Activated CD4-positive, alpha-beta T cell treated with anti-CD3 and anti-CD28 coated beads for 24 hours (primary cell): ENCODE measurements at regions not wholly inside any gene's neighbourhood (a gene's known extent, or its start where the extent isn't known, plus 50 kb on each side); places are given as distances from the start of the nearest gene placed in this dataset.
"Not testable (repeated sequence)": the region's sequence is repeated elsewhere in the genome, so short reads cannot be mapped to it uniquely, and the experiment has no call there.

Experiments
- DNase-seq, 2 donors: peaks; one replicate each; pipeline ENCODE4 v3.0.0-alpha.2; 2020; ENCODE audit warnings: low read depth in 2 of 2

DNA sequence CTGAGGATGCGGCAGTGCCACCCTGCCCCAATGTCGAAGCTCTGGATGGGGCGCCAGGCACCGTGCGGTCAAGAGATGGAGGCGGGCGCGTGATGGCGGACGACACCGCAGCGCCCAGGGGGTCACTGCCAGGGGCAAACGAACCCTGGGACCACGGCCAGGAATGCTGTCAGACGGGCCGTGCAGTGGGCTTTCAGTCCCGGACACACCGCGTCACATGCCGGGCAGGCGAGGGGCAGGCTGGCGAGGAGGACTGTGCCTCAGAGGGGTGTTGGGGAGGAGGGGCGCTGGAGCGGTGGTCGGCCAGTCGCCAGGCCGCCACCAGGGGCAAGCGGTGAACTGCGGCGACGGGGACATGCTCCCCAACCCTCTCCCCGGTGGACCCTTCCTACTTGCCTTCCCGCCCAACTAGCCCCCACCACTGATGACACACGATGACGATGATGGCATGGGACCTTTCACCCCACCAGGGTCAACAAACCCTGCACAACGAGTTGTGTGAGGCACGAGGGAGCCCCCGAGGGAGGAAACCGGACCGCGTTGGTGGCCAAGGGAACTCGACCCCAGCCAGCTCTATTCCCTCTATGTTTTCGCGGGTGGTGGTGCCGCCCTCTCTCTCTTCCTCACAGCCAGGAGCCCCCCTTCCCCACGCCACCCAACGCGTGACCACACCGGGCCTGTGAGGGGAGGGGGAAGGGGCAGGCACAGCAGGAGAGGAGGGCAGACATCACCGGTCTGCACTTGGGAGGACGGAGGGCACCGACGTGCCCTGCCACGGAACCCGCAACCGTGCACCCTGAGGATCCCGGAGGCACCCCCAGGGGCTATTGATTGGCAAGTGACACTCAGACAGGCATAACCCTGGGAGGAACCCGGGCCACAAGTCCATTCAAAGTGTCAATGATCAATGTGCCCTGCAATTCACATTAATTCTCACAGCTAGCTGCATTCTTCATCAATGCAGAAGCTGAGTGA lies 1960.9 kb upstream of the DEFB115 start:
- DNase-seq, result no peak

- DNase-seq, result no peak
These were observed 1959.8 kb upstream of the DEFB115 start for GRCh38 chr20:29297411-29298270.

DNA sequence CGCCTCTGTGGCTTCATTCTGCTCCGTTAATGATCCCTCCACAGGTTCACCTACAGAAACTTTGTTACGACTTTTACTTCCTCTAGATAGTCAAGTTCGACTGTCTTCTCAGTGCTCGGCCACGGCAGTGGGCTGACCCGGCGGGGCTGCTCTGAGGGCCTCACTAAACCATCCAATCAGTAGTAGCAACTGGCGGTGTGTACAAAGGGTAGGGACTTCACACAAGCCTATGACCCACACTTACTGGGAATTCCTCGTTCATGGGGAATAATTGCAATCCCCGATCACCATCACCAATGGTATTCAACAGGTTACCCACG lies 1959.2 kb upstream of the DEFB115 start:
- DNase-seq, result no peak

DNA sequence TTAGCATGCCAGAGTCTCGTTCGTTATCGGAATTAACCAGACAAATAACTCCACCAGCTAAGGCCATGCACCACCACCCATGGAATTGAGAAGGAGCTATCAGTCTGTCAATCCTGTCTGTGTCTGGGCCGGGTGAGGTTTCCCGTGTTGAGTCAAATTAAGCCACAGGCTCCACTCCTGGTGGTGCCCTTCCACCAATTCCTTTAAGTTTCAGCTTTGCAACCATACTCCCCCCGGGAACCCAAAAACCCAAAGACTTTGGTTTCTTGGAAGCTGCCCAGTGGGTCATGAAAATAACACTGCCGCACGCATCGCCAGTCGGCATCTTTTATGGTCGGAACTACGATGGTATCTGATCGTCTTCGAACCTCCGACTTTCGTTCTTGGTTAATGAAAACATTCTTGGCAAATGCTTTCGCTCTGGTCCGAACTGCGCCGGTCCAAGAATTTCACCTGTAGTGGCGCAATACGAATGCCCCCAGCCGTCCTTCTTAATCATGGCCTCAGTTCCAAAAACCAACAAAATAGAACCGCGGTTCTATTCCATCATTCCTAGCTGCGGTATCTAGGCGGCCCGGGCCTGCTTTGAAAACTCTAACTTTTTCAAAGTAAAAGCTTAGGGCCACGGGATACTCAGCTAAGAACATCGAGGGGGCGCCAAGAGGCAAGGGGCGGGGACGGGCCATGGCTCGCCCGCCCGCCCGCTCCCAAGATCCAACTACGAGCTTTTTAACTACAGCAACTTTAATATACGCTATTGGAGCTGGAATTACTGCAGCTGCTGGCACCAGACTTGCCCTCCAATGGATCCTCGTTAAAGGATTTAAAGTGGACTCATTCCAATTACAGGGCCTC lies 1958.5 kb upstream of the DEFB115 start:
- DNase-seq, result no peak

- no peak for DNase-seq
These were observed 1957.5 kb upstream of the DEFB115 start for GRCh38 chr20:29299811-29300578.

- DNase-seq, result no peak
These were observed 1956.6 kb upstream of the DEFB115 start for GRCh38 chr20:29300579-29301551.

DNA sequence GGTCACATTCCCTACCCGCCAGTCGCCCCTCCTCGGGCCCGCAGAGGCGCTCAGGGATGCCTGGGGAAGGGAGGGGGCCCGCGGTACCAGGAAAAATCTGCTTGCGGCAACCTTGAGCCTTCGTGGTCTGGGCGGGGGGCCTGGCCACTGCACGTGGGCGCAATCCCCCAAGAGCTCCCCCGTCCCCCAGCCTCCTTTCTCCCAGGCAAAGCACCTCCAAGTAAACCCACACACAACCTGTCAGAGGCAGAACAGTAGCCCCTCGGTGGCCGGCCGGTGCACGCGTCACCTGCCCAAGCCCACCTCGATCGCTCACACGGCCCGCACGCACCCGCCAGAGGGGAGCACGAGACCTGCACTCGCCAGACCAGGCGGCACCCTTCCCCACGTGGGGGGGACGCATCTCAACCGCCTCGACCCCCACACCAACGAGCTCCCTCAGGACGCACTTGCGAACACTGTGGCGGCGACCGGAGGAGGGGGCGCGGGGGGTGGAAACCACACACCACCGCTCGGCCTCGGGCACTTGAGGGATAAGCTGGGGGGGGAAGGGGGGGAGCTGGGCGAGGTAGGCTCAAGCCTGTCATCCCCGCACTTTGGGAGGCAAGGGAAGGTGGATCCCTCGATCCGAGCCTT lies 1955.7 kb upstream of the DEFB115 start:
- no peak for DNase-seq

DNA sequence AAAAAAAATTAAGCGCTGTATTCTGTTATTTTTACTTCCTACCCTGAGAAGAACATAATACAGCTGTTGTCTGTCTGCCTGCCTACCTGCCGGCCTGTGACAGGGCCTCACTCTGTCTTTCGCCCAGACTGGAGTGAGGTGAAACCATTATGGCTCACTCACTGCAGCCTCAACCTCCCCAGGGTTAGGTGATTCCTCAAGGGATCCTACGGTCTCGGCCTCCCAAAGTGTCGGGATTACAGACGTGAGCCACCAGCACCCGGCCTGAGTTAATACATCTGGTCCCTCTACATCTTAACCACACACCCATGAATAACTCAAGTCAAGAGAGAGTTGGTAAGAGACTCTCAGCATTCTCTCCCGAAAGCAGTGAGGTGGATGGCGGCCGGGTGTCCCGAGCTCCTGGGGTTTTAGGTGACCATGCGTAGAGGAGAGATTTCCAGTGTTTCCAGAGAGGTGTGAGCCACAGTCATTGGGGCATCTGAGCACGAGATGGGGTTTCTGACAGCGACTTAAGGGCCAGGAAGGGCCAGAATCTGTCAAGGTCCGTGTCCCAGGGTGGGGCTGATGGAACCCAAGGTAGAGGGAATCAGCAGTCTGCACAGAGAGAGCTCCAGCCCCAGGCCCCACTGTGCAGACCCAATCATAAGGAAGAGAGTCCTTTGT lies 1954.4 kb upstream of the DEFB115 start:
- no peak for DNase-seq

GRCh38 chr20:29306390-29307072 lies 1950.9 kb upstream of the DEFB115 start:
- DNase-seq, result no peak

DNA sequence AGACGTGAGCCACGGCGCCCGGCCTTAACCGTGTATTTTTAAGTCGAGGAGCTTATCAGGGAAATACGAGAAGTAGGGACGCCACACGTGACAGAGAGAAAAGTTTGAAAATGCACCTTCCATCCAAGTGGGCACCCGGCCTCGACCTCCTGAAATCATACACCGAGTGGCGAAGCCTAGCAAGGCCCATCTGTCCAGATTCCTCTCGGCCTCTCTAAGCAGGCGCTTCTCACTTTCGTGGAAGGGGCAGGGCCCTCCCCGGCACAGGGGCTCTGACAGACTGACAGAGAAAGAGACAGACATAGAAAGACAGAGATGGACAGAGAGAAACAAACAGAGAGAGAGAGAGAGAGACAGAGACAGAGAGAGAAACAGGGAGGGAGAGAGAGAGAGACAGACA lies 1950.0 kb upstream of the DEFB115 start:
- not testable (repeated sequence) for DNase-seq

- DNase-seq, result not testable (repeated sequence)
These were observed 1948.5 kb upstream of the DEFB115 start for GRCh38 chr20:29308956-29309355.

DNA sequence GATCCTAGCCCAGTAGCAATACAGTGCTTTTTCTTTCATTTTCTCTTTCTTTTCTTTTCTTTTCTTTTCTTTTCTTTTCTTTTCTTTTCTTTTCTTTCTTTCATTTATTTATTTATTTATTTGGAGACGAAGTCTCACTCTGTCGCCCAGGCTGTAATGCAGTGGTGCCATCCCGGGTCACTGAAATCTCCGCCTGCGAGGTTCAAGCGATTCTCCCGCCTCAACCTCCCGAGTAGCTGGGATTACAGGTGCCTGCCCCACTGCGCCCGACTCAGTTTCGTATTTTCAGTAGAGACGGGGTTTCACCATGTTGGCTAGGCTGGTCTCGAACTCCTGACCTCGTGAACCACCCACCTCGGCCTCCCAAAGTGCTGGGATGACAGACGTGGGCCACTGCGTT lies 1948.0 kb upstream of the DEFB115 start:
- DNase-seq, result not testable (repeated sequence)

GRCh38 chr20:29311046-29311445 lies 1946.4 kb upstream of the DEFB115 start:
- not testable (repeated sequence) for DNase-seq

DNA sequence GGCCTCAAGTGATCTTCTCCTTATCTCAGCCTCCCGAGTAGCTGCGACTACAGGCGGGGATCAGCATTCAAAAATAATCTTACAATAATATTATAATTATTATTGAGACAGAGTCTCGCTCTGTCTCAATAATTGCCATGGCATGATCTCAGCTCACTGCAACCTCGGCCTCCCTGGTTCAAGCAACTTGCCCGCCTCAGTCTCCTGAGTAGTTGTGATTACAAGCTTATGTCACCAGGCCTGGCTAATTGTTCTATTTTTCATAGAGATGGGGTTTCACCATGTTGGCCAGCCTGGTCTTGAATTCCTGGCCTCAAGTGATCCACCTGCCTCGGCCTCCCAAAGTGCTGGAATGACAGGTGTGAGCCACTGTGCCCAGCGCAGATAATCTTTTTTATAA lies 1944.8 kb upstream of the DEFB115 start:
- DNase-seq, result not testable (repeated sequence)

DNA sequence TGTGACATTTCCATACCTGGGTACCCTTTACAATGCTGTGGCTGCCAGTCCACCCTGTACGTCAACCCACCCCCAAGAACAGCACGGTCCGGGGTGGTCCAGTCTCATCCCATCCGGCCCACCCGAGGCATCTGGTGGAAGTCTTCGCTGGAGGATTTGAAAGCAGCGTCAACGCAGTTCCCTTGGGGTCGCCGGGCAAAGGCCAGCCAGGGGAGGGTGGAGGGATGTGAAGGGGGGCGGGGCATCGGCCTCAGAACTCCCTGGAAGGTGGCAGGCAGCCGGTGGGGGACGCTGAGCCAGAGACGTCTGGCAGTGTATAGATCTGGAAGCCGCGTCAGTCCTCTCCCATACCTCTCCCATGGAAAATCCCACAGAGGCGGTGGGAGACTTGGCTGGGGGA lies 1944.0 kb upstream of the DEFB115 start:
- DNase-seq, result no peak

DNA sequence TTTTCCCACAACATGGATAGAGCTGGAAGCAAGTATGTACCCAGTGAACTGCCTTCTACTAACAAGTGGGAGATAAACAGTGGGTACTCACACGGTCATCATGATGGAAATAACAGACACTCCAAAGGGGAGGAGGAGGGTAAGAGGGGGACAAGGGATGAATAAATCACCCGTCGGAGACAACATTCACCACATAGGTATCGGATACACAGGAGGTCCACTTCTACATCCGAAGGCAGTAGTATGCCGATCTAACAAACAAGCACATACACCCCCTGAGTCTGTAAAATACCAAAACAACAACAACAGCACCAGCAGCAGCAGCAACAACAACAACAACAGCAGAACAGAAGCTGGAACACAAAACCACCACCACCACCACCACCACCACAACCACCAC lies 1943.2 kb upstream of the DEFB115 start:
- no peak for DNase-seq

- no peak for DNase-seq
These were observed 1938.5 kb upstream of the DEFB115 start for GRCh38 chr20:29318871-29319461.

GRCh38 chr20:29319725-29320124 lies 1937.7 kb upstream of the DEFB115 start:
- no peak for DNase-seq
